CD4-positive, alpha-beta T cell treated with Interleukin-17A for 1 hour (primary cell): ENCODE measurements at regions not wholly inside any gene's neighbourhood (a gene's known extent, or its start where the extent isn't known, plus 50 kb on each side); places are given as distances from the start of the nearest gene placed in this dataset.

Experiments used
- DNase-seq: peaks from one replicate; pipeline ENCODE4 v3.0.0-alpha.2; 2020

DNA sequence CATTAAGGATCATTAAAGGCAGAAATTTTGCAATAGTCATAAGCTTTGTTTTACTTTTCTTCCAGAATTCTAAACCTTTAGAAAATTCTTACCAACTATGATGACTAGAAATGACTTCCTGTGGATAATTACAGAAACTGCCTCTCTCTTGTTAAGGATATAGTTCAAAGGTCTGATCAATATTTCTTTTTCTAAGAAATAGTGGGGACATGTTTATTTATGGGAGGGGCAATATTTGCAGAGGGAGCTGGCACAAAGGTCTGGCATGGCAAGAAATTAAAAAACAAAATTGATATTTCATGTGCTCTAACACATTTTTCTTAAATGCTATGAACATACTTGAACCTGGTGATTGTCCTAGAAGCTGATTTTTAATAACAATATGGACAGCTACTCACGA, 448.9 kb downstream of the KCTD8 start:
- DNase-seq, result no peak

DNA sequence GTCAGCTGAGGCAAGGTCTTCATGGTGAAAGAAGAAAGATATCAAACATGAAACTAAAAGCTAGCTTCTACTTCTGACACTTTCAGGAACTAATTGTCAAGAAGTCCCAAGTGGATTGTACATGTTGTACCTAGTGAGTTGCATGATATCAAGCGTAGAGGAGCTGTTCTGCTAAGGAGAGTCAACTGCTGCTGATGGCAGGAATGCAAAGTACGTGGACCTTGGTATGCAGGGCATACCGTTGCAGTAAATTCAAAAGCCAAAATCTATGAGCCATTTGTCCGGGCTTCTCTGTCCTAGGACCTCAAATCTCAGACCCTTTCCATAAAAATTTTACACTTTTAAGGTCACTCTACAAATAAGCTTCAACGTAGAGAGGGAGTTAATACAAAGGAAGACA, 446.2 kb downstream of the KCTD8 start:
- no peak for DNase-seq

DNA sequence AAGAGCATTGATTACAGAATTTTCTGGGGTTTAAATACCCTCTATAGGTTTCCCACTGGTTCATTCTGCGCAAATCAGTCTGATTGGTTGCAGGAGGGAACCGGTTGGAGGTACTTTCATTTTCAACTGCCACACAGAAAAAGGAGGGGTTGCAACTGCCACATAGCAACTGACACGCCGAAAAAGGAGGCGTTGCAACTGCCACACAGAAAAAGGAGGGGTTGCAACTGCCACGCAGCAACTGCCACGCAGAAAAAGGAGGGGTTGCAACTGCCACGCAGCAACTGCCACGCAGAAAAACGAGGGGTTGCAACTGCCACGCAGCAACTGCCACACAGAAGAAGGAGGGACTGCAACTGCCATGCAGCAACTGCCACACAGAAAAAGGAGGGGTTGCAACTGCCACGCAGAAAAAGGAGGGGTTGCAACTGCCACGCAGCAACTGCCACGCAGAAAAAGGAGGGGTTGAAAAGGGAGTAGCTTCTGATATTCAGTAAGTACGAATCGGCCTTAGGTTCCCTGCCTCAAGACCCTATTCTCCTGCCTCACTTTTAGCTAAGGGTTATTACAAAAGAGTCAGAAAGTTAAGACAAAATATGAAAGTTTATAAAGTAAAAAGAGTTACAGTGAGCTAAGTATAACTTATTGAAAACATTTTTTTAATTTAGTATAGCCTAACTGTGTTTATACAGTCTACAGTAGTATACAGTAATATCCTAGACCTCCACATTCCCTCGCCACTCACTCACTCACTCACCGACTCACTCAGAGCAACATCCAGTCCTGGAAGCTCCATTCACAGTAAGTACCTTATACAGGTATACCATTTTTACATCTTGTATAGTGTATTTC, 431.8 kb downstream of the KCTD8 start:
- DNase-seq, result no peak

DNA sequence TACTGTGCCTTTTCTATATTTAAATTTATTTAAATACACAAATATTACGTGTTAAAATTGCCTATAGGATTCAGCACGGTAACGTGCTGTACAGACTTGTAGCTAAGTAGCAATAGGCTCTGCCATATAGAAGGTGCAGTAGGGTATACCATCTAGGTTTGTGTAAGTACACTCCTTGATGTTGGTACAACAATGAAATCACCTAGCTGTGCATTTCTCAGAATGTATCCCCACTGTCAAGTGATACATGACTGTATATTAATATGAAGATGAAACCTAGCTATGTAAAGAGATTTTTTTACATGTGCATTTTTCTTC, 431.2 kb downstream of the KCTD8 start:
- DNase-seq, result no peak

DNA sequence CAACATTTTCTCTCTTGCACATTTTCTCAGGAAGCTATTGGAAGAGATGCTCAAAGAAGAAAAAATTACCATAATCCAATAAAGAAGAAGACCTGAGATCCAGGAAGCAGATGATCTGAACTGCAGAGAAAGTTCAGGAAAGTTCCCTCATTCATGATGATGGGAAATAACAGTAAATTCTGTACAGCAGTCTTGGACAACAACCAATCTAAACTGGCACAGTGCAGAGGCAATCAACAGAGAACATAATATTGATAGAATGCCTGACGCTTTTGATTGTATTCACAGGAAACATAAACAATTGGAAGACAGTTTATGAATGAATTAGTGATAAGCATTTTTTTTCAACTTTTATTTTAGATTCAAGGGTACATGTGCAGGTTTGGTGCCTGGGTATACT, 428.9 kb downstream of the KCTD8 start:
- DNase-seq, result no peak

DNA sequence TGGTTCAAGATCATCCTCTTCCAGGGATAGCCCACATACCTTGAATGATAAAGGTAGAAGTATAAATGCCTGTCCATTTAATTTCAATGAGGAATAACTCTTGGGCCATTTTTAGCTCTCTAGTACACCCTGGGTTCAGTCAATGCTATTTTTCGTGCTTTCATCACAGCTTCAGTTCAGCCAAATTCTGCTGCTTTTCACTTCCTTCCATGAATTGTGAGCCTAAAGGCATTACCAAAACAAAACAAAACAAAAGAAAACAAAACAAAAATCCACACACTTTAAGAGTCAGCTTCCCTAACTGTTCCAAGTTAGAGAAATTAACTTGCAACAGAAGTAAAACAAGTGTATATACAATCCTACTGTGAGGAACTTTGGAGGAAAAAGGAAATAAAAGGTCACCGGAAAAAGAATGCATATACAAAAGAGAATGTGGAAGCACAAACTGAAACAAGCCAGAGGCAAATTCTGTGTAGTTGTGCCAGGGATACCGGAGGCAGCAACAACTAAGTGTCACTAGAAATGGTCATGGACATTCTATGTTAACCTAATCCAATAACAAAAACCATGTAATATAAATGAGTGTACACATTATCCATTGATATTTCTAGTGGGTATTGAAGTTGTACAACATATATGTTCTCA, 423.1 kb downstream of the KCTD8 start:
- no peak for DNase-seq

DNA sequence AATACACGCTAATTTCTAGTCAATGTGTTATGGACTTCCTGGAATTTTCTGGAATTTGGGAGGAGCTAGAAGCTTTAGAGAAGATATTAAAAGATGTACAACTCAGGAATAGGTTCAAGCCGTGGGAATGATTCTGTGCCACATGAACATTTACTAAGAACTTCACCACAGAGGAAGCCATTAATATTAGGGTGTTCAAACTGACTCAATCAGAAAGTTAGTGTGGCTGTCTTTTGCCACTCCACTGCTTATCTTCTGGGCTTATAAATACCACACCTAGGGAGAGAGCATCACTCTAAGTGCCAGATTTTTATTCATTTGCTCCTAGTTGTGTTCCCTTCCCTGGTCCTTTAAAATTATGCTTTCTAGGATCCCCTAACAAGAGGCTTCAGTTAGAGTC, 409.8 kb downstream of the KCTD8 start:
- no peak for DNase-seq

DNA sequence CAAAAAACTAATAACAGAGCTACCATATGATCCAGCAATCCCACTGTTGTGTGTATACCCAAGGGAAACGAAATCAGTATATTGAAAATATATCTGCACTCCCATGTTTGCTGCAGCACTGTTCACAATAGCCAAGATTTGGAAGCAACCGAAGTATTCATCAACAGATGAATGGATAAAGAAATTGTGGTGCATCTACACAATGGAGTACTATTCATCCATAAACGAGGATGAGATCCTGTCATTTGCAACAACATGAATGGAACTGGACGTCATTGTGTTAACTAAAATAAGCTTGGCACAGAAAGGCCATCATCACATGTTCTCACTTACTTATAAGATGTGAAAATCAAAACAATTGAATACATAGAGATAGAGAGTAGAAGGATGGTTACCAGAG, 402.1 kb downstream of the KCTD8 start:
- DNase-seq, result no peak

DNA sequence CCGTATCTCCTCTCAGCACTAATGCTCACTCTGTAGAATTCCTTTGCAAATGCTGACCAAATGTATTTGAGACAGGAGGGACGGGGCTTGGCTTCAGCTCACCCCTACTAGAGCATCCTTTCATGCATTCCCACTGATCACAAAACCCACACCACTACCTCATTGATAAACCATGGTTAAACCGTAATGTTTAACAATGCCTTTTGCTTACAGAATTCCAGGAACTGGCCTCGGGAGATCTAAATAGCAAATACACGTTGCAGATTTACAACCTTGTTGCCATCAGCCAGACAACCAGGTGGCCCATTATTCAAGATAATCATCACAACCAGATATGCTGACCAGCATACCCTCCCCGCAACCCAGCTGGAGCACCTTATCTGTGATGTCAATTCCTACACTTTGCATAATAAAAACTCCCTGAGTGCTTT, 391.9 kb downstream of the KCTD8 start:
- no peak for DNase-seq

DNA sequence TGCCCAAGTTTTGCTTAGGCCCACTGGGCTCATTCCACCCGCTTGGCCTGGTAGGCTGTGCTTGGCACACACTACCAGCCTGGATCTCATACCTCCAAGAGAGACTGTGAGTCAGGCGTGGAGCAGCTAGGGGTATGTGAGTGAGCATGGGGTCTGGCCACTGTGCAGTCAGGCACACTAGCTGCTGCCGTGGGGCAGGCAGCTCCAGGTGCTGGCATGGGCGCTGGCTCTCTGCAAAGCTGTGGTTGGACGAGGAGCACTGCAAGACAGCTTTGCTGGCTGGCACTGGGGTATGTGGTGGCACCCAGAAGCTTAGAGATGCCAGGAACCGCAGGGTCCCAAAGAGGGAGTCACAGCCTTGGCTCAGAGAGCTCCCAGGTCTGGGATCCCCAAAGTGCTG, 377.8 kb downstream of the KCTD8 start:
- no peak for DNase-seq

DNA sequence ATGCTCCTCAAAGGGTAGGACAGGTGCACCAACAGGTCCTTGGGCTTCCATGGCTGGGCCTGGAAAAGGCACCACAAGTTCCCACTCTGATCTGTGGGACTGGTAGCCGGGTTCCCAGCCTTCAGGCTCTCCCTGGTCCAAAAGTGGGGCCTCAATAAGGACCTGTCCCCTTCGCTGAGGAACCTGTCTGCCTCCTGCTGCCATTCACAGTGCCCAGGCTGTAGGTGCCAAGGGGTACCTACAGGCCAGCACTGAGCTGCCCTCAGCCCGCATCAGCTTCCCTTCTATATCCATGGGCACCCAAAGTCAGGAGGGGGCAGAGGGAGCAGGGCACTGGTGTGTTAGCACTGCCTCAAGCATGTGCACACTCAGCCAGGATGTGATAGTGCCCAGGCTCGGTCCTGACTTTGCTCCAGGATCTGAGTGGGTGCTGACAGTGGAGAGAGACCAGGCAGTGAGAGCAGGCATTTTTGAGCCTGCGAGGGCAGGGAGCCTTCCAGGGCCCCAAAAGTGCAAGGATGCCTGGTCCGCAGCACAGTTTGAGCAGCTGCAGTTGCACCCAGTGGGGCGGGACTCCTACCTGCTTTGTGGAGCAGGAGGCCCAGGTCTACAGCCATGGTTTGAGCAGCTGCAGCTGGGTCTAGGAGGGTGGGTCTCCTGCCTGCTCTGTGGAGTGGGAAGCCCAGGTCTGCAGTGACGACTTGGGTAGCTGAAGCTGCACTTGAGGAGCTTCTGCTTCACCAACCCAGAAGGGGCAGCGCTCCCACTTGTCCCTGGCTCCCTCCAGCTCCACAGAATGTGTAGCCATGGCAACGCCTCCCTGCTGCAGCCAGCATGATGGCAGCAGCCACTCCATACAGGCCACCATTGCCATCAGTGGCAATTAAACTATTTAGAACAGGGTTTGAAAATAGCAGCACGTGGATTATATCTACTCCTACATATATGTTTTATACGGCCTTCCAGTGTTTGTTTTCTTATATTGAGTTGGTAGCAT, 376.4 kb downstream of the KCTD8 start:
- DNase-seq, result no peak

DNA sequence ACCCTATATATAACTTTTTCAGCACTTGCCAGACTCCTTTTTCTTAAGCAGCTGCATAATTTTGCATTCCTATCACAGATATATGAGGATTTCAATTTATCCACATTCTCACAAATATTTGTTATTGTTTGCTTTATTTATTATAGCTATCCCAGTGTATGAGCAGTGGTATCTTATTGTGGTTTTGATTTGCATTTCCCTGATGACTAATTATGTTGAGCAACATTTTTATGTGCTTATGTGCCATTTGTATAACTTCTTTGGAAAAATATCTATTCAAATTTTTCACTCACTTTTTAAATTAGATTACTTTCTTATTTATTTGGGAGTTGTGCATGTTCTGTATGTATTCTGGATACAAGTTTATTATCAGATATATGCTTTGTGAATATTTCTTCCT, 361.9 kb downstream of the KCTD8 start:
- no peak for DNase-seq

DNA sequence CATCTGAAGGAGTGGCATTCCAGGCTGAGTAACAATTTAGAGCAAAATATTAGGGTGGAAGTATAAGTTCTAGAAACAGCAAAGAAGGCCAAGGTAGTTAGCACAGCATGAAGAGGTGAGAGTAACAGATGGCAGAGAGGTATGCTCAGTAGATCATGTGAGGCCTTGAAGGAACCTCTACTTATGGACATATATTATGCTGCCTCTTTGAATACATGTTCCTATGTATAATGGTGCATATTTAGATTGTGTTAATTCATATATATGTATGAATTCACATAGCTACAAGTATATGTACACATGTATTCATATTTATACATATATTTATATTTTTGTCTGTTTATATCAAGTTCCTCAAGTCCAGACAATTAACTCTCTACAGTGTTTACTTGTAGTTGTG, 355.2 kb downstream of the KCTD8 start:
- DNase-seq, result no peak

DNA sequence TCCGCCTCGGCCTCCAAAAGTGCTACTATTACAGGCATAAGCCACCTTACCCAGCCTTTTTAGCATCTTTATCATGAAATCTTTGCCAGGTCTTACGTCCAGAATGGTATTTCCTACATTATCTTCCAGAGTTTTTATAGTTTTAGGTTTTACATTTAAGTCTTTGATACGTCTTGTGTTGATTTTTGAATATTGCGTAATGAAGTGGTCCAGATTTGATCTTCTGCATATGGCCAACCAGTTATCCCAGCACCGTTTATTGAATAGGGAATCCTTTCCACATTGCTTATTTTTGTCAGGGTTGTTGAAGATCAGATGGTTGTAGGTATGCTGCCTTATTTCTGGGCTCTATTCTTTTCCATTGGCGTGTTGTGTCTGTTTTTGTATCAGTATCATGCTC, 349.6 kb downstream of the KCTD8 start:
- DNase-seq, result no peak

DNA sequence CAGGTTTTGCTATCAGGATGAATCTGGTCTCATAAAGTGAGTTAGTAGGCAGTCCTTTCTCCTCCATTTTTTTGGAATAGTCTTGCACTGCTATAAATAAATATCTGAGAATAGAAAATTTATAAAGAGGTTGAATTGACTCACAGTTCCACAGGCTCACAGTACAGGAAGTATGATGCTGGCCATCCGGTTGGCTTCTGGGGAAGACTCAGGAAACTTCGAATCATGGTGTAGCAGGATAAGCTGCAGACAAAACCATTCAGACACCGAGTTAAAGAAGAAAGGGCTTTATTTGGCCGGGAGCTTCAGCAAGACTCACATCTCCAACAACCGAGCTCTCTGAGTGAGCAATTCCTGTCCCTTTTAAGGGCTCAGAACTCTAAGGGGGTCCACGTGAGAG, 348.2 kb downstream of the KCTD8 start:
- no peak for DNase-seq

DNA sequence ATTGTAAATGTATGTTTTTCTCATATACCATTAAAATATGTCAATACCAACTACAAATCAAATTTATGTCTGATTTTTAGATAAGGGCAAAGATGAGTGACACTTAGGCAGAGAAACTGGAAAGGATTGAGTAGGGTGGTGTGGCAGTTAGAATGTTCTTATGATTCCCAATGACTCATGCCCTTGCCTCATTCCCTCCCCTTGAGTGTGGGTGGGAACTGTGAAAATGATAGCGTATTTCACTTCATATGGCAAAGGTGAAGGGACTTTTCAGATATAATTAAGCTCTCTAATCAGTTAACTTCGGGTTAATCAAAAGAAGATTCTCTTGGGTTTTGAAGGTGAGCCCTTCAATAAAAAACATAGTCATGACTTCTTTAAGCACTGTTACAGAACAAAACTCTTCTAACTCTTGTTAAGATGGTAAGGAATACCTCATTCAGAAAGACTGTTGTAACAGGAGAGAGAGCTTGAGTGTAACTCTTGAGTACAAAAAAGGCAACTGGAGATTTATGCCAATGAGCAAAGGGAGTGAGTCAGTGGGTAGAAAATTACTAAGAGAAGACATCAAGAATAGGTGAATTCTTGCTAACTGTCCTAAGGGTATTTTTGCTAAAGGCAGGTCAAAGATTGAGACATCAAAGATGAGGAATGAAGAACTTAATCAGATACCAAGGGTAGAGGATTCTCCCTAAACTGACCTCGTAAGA, 329.5 kb downstream of the KCTD8 start:
- no peak for DNase-seq

DNA sequence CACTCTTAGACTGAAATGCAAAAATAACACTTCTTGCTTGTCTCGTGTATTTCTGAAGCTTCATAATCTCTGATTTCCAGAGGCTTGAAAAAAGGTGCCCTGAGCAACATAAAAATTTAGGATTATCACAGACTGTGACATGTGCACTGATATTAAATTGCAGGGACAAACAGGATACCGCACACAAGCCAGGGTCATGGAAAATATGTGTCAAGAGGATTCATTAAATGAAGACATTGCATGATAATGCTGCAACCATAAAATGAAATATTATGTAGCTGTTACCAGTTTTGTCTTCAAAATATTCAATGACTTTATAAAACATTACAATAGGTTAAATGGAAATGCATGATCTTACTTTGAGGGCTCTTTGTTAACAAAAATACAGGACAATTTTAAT, 328.0 kb downstream of the KCTD8 start:
- DNase-seq, result no peak

DNA sequence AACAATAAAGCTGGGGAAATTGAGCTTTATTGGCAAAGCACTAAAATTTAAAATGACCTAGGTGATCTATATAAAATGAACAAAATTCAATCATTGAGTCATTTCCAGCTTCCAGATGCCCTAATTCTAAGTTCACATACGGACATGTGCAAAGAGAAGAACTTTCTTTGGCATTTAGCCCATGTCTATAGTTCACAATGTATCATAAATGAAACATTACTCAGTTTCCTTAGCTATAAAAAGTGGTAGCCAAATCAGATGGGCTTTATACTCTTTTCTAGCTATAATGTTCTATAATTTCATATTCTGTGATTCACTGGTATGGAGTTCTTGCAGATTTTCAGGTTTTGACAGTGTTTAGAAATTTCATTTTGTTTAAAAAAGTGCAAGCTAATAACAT, 327.4 kb downstream of the KCTD8 start:
- DNase-seq, result no peak
